Body of pancreas (tissue), 4 donors: ENCODE measurements at regions not wholly inside any gene's neighbourhood (a gene's known extent, or its start where the extent isn't known, plus 50 kb on each side); places are given as distances from the start of the nearest gene placed in this dataset.
A peak's percentile ranks its signal among the peaks of the same experiment; 100 is the strongest.

Source experiments
- ATAC-seq: fragments of 150-250 bp; one replicate; pipeline ENCODE4 v1.9.1; 2016
- DNase-seq, 4 donors: peaks; one replicate each; pipeline ENCODE4 v3.0.0-alpha.2; 2019
- H3K27ac ChIP-seq, 4 donors: fragments of 200-600 bp; sonication (generic); 1 replicate in 3 of 4; 2 replicates in 1 of 4; pipeline versions ENCODE4 v1.5.1 to v1.6.1; 2016 to 2019; ENCODE audit warnings: mild to moderate bottlenecking in 1 of 4, mixed read lengths in 1 of 4, moderate library complexity in 1 of 4
- H3K27me3 ChIP-seq, 2 donors: fragments of 200-600 bp; sonication (generic); one replicate each; pipeline ENCODE4 v1.6.0; 2016; ENCODE audit warnings: mild to moderate bottlenecking in 1 of 2
- H3K36me3 ChIP-seq, 2 donors: fragments of 200-600 bp; sonication (generic); replicated peaks in 1 of 2; 2 replicates each; pipeline ENCODE4 v1.5.1; 2016; ENCODE audit warnings: low read depth in 2 of 2; ENCODE audit not compliant: insufficient read depth in 1 of 2
- H3K4me1 ChIP-seq: fragments of 200-600 bp; sonication (generic); one replicate; pipeline ENCODE4 v1.6.0; 2016
- H3K4me3 ChIP-seq, 2 donors: fragments of 200-600 bp; sonication (generic); 1 replicate in 1 of 2; 2 replicates in 1 of 2; pipeline ENCODE4 v1.5.1; 2016 to 2019
- H3K9me3 ChIP-seq, 3 donors: fragments of 200-600 bp; sonication (generic); 1 replicate in 2 of 3; 2 replicates in 1 of 3; pipeline ENCODE4 v1.5.1; 2016
- CTCF ChIP-seq, 7 experiments: fragments of 450-650 bp in 4 of 7; fragments of 200-600 bp in 3 of 7; sonication (generic) in 3 of 7; IDR thresholded peaks; one replicate each; pipeline ENCODE4 v1.5.1; 2016 to 2019; ENCODE audit warnings: antibody characterized with exemption in 7 of 7
- POLR2A ChIP-seq, 3 donors: fragments of 450-650 bp; IDR thresholded peaks; one replicate each; pipeline ENCODE4 v1.6.1; 2016; ENCODE audit warnings: antibody characterized with exemption in 3 of 3, mild to moderate bottlenecking in 2 of 3
- WGBS, 2 donors: methylation state at CpG; one replicate each; pipeline ENCODE4 v1.1.5; 2017; 5-methylcytosine and 5-hydroxymethylcytosine counted together
- intact Hi-C: fragments of 100-400 bp; cut with DNase I; formaldehyde crosslinking; loops from one replicate; pipeline ENCODE4 v1.15.1; 2023

- no peak for DNase-seq
- no peaks in the 10 kb centered on the region for H3K9me3 ChIP-seq
- WGBS, 2 donors, result 47 to 56% methylated on average over 3 of the region's 3 CpGs
- intact Hi-C loops, result no loop called here
- no peak for ATAC-seq
- H3K27ac ChIP-seq, result no peak overlapping the region
- H3K27me3 ChIP-seq, result no peaks in the 10 kb centered on the region
- no peaks in the 10 kb centered on the region for H3K36me3 ChIP-seq
- no peak overlapping the region for H3K4me3 ChIP-seq
- TF ChIP-seq POLR2A (IDR thresholded peaks at IDR 0.05), result no peak
- peak in 1 of 7 experiments; percentile 9 for TF ChIP-seq CTCF (IDR thresholded peaks at IDR 0.05)
- no peaks in the 10 kb centered on the region for H3K4me1 ChIP-seq
These were observed 1097.8 kb downstream of the NAALADL2 start for GRCh38 chr3:175956964-175957363.

- Histone ChIP-seq H3K27ac (no peak overlapping the region), H3K36me3 (no peaks in the 10 kb centered on the region), H3K4me3 (no peak overlapping the region), H3K4me1 (no peaks in the 10 kb centered on the region), H3K27me3 (no peaks in the 10 kb centered on the region), H3K9me3 (no peaks in the 10 kb centered on the region)
- DNase-seq, result no peak
- WGBS, 2 donors, result 43 to 46% methylated on average over 4 of the region's 4 CpGs
- ATAC-seq, result no peak
- intact Hi-C loops, result no loop called here
- no peak for TF ChIP-seq POLR2A (IDR thresholded peaks at IDR 0.05)
These were observed 1092.0 kb downstream of the NAALADL2 start for GRCh38 chr3:175951047-175951694.

GRCh38 chr3:175948041-175948440 is 1088.9 kb downstream of the NAALADL2 start:
- no peak overlapping the region for H3K27ac ChIP-seq
- DNase-seq (no peak), ATAC-seq (no peak)
- H3K36me3 ChIP-seq, result no peaks in the 10 kb centered on the region
- no peaks in the 10 kb centered on the region for H3K4me1 ChIP-seq
- H3K9me3 ChIP-seq, result no peaks in the 10 kb centered on the region
- H3K4me3 ChIP-seq, result no peak overlapping the region
- no peaks in the 10 kb centered on the region for H3K27me3 ChIP-seq
- TF ChIP-seq CTCF (IDR thresholded peaks at IDR 0.05) (no peak), POLR2A (IDR thresholded peaks at IDR 0.05) (no peak)
- intact Hi-C loops, result no loop called here
- 61 to 63% methylated on average over 3 of the region's 3 CpGs for WGBS, 2 donors

GRCh38 chr3:175941352-175941751 is 1082.2 kb downstream of the NAALADL2 start:
- H3K36me3 ChIP-seq, result no peaks in the 10 kb centered on the region
- DNase-seq (no peak), ATAC-seq (no peak)
- no peak overlapping the region for H3K27ac ChIP-seq
- intact Hi-C loops, result no loop called here
- no peak for TF ChIP-seq POLR2A (IDR thresholded peaks at IDR 0.05)
- peak in 1 of 7 experiments; percentile 5 for TF ChIP-seq CTCF (IDR thresholded peaks at IDR 0.05)
- no peaks in the 10 kb centered on the region for H3K9me3 ChIP-seq
- no peaks in the 10 kb centered on the region for H3K27me3 ChIP-seq
- peaks cover 3% of the 10 kb centered on the region for H3K4me1 ChIP-seq
- no peak overlapping the region for H3K4me3 ChIP-seq

GRCh38 chr3:175940881-175941280 is 1081.7 kb downstream of the NAALADL2 start:
- Histone ChIP-seq H3K27me3 (no peaks in the 10 kb centered on the region), H3K9me3 (no peaks in the 10 kb centered on the region), H3K36me3 (no peaks in the 10 kb centered on the region), H3K27ac (no peak overlapping the region), H3K4me1 (peaks cover 3% of the 10 kb centered on the region), H3K4me3 (no peak overlapping the region)
- ATAC-seq (no peak), DNase-seq (no peak)
- 58 to 66% methylated on average over 5 to 6 of the region's 6 CpGs for WGBS, 2 donors
- intact Hi-C loops, result no loop called here
- TF ChIP-seq POLR2A (IDR thresholded peaks at IDR 0.05), result no peak
- TF ChIP-seq CTCF (IDR thresholded peaks at IDR 0.05), result peak in 3 of 7 experiments; percentile 10 to 16 (median 15)
